Karpas-422 (cell line): ENCODE measurements at regions not wholly inside any gene's neighbourhood (a gene's known extent, or its start where the extent isn't known, plus 50 kb on each side); places are given as distances from the start of the nearest gene placed in this dataset.

Experiments used
- DNase-seq: peaks from one replicate; pipeline ENCODE4 v3.0.0-alpha.2; 2015
- H2AFZ ChIP-seq: fragments of 200-600 bp; sonication (generic); 2 replicates; pipeline ENCODE4 v1.6.1; 2014; ENCODE audit warnings: antibody characterized with exemption, low read length, mixed read lengths
- H3K27ac ChIP-seq: fragments of 200-600 bp; sonication (generic); 2 replicates; pipeline ENCODE4 v1.5.1; 2014; ENCODE audit warnings: mild to moderate bottlenecking, low read length, moderate library complexity
- H3K27me3 ChIP-seq: fragments of 200-600 bp; sonication (generic); 2 replicates; pipeline ENCODE4 v1.6.1; 2014; ENCODE audit warnings: low read length, mixed read lengths
- H3K36me3 ChIP-seq: fragments of 200-600 bp; sonication (generic); 2 replicates; pipeline ENCODE4 v1.6.1; 2014; ENCODE audit warnings: low read length, mixed read lengths; ENCODE audit not compliant: insufficient read depth
- H3K4me1 ChIP-seq: fragments of 200-600 bp; sonication (generic); 2 replicates; pipeline ENCODE4 v1.6.1; 2014; ENCODE audit warnings: mild to moderate bottlenecking, low read length, mixed read lengths
- H3K4me2 ChIP-seq: fragments of 200-600 bp; sonication (generic); 2 replicates; pipeline ENCODE4 v1.6.1; 2014; ENCODE audit warnings: low read length, low read depth, mild to moderate bottlenecking; ENCODE audit not compliant: poor library complexity, severe bottlenecking
- H3K4me3 ChIP-seq: fragments of 200-600 bp; sonication (generic); 2 replicates; pipeline ENCODE4 v1.5.1; 2014; ENCODE audit warnings: mild to moderate bottlenecking, antibody characterized with exemption, low read length, mixed read lengths
- H3K79me2 ChIP-seq: fragments of 200-600 bp; sonication (generic); 2 replicates; pipeline ENCODE4 v1.6.1; 2014; ENCODE audit warnings: mild to moderate bottlenecking, low read length, mixed read lengths
- H3K9ac ChIP-seq: fragments of 200-600 bp; sonication (generic); 2 replicates; pipeline ENCODE4 v1.6.0; 2014; ENCODE audit warnings: low read length
- H3K9me2 ChIP-seq: fragments of 200-600 bp; sonication (generic), shearing (Covaris generic); replicated peaks from 2 replicates; pipeline ENCODE4 v1.6.0; 2014; ENCODE audit warnings: mild to moderate bottlenecking, low read length, moderate library complexity; ENCODE audit not compliant: insufficient read depth
- H3K9me3 ChIP-seq: fragments of 300-700, 200-600 bp; sonication (generic); 2 replicates; pipeline ENCODE4 v1.6.1; 2014; ENCODE audit warnings: low read length, mixed read lengths
- H4K20me1 ChIP-seq: fragments of 200-600 bp; sonication (generic); 2 replicates; pipeline ENCODE4 v1.6.1; 2014; ENCODE audit warnings: mild to moderate bottlenecking, antibody characterized with exemption, low read length, low read depth; ENCODE audit not compliant: insufficient read depth

DNA sequence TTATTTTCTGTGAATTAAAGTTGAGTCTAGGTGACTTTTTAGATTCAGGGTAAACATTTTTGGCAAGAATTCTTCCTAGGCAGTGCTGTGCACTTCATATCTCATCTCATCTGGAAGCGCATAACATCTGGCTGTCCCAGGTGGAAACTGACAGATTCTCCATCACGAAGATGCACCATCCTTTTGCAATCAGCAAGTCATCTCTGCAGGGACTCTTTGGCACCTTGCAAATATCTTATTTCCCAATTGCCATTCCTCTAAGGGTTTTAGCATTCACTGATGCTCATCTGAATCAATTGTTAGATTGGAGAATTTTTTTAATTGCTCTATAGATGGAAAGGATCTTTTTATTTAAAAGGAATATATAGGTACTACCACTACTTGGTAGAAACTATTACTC is 282.7 kb upstream of the ATP10A start:
- DNase-seq = no peak
- Histone ChIP-seq H4K20me1 (no peaks in the 10 kb centered on the region), H3K79me2 (no peaks in the 10 kb centered on the region), H3K27me3 (no peaks in the 10 kb centered on the region), H3K4me2 (no peak overlapping the region), H3K4me1 (no peaks in the 10 kb centered on the region), H3K4me3 (no peak overlapping the region), H3K36me3 (no peaks in the 10 kb centered on the region), H3K9ac (no peak overlapping the region), H2AFZ (no peak overlapping the region), H3K27ac (no peak overlapping the region), H3K9me3 (peaks cover 46% of the 10 kb centered on the region), H3K9me2 (no peaks in the 10 kb centered on the region)

GRCh38 chr15:26144836-26145235 is 281.7 kb upstream of the ATP10A start:
- Histone ChIP-seq H3K4me3 (no peak overlapping the region), H3K9ac (no peak overlapping the region)
- no peak for DNase-seq

GRCh38 chr15:26143221-26143620 is 280.1 kb upstream of the ATP10A start:
- H3K79me2 ChIP-seq = no peaks in the 10 kb centered on the region
- H3K9me2 ChIP-seq = no peaks in the 10 kb centered on the region
- H3K4me1 ChIP-seq = no peaks in the 10 kb centered on the region
- DNase-seq = no peak
- no peak overlapping the region for H3K4me3 ChIP-seq
- H3K27me3 ChIP-seq = no peaks in the 10 kb centered on the region
- H3K9me3 ChIP-seq = peaks cover 65% of the 10 kb centered on the region
- H3K9ac ChIP-seq = no peak overlapping the region
- H3K36me3 ChIP-seq = no peaks in the 10 kb centered on the region
- no peaks in the 10 kb centered on the region for H4K20me1 ChIP-seq
- H2AFZ ChIP-seq = no peak overlapping the region
- H3K27ac ChIP-seq = no peak overlapping the region
- no peak overlapping the region for H3K4me2 ChIP-seq

More at GRCh38 chr15:26144836-26145235, 281.7 kb upstream of the ATP10A start:
- Histone ChIP-seq H2AFZ (no peak overlapping the region), H3K4me1 (no peaks in the 10 kb centered on the region), H3K27me3 (no peaks in the 10 kb centered on the region), H3K36me3 (no peaks in the 10 kb centered on the region), H3K9me2 (no peaks in the 10 kb centered on the region), H3K4me2 (no peak overlapping the region), H3K27ac (no peak overlapping the region), H3K79me2 (no peaks in the 10 kb centered on the region), H3K9me3 (peaks cover 55% of the 10 kb centered on the region), H4K20me1 (no peaks in the 10 kb centered on the region)

DNA sequence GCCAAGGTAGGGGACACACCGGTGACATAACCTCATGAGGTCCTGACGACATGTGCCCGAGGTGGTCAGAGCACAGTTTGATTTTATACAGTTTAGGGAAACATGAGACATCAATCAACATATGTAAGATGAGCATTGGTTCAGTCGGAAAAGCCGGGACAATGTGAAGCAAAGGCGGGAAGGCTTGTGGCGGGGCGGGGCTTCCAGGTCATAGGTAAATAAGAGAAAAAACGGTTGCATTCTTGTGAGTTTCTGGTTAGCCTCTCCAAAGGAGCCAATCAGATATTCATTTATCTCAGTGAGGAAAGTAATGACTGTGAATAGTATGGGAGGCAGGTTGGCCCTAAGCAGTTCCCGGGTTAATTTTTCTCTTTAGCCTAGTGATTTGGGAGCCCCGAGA is 271.7 kb upstream of the ATP10A start:
- Histone ChIP-seq H3K27me3 (no peaks in the 10 kb centered on the region), H3K4me1 (no peaks in the 10 kb centered on the region), H3K9me2 (no peaks in the 10 kb centered on the region), H3K36me3 (no peaks in the 10 kb centered on the region), H3K4me3 (no peak overlapping the region), H3K9ac (no peak overlapping the region), H2AFZ (no peak overlapping the region), H3K9me3 (peaks cover 47% of the 10 kb centered on the region), H3K27ac (no peak overlapping the region), H3K79me2 (no peaks in the 10 kb centered on the region), H3K4me2 (no peak overlapping the region), H4K20me1 (no peaks in the 10 kb centered on the region)
- no peak for DNase-seq

DNA sequence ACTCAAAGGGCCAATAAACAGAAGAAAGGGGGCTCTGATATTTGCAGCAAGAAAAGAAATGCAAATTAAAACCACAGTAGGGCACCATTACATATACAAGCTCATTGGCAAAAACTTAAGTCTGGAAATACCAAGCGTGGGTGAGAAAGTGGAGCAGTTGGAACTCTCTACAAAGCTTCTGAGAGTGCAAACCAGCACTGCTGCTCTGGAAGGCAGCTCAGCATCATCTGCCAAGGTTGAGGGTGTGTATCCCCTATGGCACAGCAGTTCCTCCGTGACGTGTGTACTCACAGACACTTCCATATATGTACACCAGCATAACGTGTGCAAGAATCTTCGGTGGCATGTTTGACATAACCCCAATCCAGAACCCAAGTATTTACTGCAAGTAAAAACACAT is 271.0 kb upstream of the ATP10A start:
- no peak overlapping the region for H3K27ac ChIP-seq
- H3K4me3 ChIP-seq = no peak overlapping the region
- no peak overlapping the region for H3K4me2 ChIP-seq
- H3K9ac ChIP-seq = no peak overlapping the region
- no peak for DNase-seq
- H3K27me3 ChIP-seq = no peaks in the 10 kb centered on the region
- no peak overlapping the region for H2AFZ ChIP-seq
- peaks cover 43% of the 10 kb centered on the region for H3K9me3 ChIP-seq
- H3K79me2 ChIP-seq = no peaks in the 10 kb centered on the region
- no peaks in the 10 kb centered on the region for H3K36me3 ChIP-seq
- no peaks in the 10 kb centered on the region for H4K20me1 ChIP-seq
- H3K4me1 ChIP-seq = no peaks in the 10 kb centered on the region
- no peaks in the 10 kb centered on the region for H3K9me2 ChIP-seq

- no peak overlapping the region for H3K9ac ChIP-seq
- no peaks in the 10 kb centered on the region for H3K4me1 ChIP-seq
- no peaks in the 10 kb centered on the region for H3K27me3 ChIP-seq
- H3K9me2 ChIP-seq = no peaks in the 10 kb centered on the region
- H4K20me1 ChIP-seq = no peaks in the 10 kb centered on the region
- H3K4me2 ChIP-seq = no peak overlapping the region
- H3K9me3 ChIP-seq = peaks cover 43% of the 10 kb centered on the region
- H3K27ac ChIP-seq = no peak overlapping the region
- H2AFZ ChIP-seq = no peak overlapping the region
- H3K79me2 ChIP-seq = no peaks in the 10 kb centered on the region
- H3K4me3 ChIP-seq = no peak overlapping the region
- no peaks in the 10 kb centered on the region for H3K36me3 ChIP-seq
- DNase-seq = no peak
Measured at GRCh38 chr15:26132811-26133210, 269.7 kb upstream of the ATP10A start.

DNA sequence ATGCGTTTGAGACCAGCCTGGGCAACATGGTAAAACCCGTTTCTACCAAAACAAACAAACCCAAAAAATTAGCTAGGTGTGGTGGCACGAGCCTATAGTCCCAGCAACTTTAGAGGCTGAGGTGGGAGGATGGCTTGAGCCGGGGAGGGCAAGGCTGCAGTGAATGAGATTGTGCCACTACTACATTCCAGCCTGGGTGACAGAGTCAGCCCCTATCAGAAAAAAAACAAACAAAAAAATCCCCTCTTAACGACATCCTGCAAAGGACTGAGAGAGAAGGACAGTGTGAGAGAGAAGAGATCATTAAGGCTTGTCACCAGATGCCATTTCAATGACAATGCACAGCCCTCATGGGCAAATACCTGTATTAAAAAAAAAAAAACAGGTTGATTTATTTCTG is 266.7 kb upstream of the ATP10A start:
- H3K9me3 ChIP-seq = peaks cover 53% of the 10 kb centered on the region
- H3K27me3 ChIP-seq = no peaks in the 10 kb centered on the region
- no peak overlapping the region for H2AFZ ChIP-seq
- no peaks in the 10 kb centered on the region for H3K9me2 ChIP-seq
- H3K36me3 ChIP-seq = no peaks in the 10 kb centered on the region
- H4K20me1 ChIP-seq = no peaks in the 10 kb centered on the region
- no peak overlapping the region for H3K27ac ChIP-seq
- H3K79me2 ChIP-seq = no peaks in the 10 kb centered on the region
- no peaks in the 10 kb centered on the region for H3K4me1 ChIP-seq
- DNase-seq = no peak
- no peak overlapping the region for H3K9ac ChIP-seq
- no peak overlapping the region for H3K4me2 ChIP-seq
- no peak overlapping the region for H3K4me3 ChIP-seq

GRCh38 chr15:26128611-26129140 is 265.5 kb upstream of the ATP10A start:
- Histone ChIP-seq H3K9me3 (peaks cover 47% of the 10 kb centered on the region), H2AFZ (no peak overlapping the region), H3K27me3 (no peaks in the 10 kb centered on the region), H3K4me1 (no peaks in the 10 kb centered on the region), H3K4me3 (no peak overlapping the region), H3K4me2 (no peak overlapping the region), H4K20me1 (no peaks in the 10 kb centered on the region), H3K27ac (no peak overlapping the region), H3K9me2 (no peaks in the 10 kb centered on the region), H3K9ac (no peak overlapping the region), H3K79me2 (no peaks in the 10 kb centered on the region), H3K36me3 (no peaks in the 10 kb centered on the region)
- DNase-seq = no peak
